Astrocyte (in vitro differentiated cells and primary cell): ENCODE measurements at regions not wholly inside any gene's neighbourhood (a gene's known extent, or its start where the extent isn't known, plus 50 kb on each side); places are given as distances from the start of the nearest gene placed in this dataset.

Experiments used
- CTCF ChIP-seq: IDR thresholded peaks from 2 replicates; pipeline ENCODE4 v1.5.1; 2011; ENCODE audit warnings: low read depth, mild to moderate bottlenecking, inconsistent platforms, low read length, moderate library complexity; ENCODE audit not compliant: insufficient read depth
- EZH2 ChIP-seq: IDR thresholded peaks from 2 replicates; pipeline ENCODE4 v1.6.1; 2012; ENCODE audit warnings: mild to moderate bottlenecking, low read length, inconsistent platforms; ENCODE audit not compliant: insufficient read depth

GRCh38 chr14:22297376-22297775 lies 291.6 kb downstream of the DAD1 start:
- TF ChIP-seq CTCF: no peak
- no peak for TF ChIP-seq EZH2
